IMR-90 (cell line): ENCODE measurements at regions not wholly inside any gene's neighbourhood (a gene's known extent, or its start where the extent isn't known, plus 50 kb on each side); places are given as distances from the start of the nearest gene placed in this dataset.

Experiments
- ATAC-seq: fragments of 200-7000 bp; cut with Tn5 transposase; 2 replicates; pipeline ENCODE4 v1.9.1; 2020; ENCODE audit warnings: low read depth, mild to moderate bottlenecking, moderate library complexity
- BruUV-seq: library from RNA; stranded (reverse); fragments of 400-500 nt; replicated peaks from 2 replicates; lab custom pipeline; 2021; lab: Mats Ljungman, UMichigan
- CTCF ChIA-PET: fragments of 300-600 bp; formaldehyde crosslinking; extraction: SDS; loops from one replicate; lab custom pipeline; 2021; ENCODE audit warnings: antibody characterized with exemption; lab: Yijun Ruan, JAX
- POLR2A ChIA-PET: fragments of 300-600 bp; sonication (Branson Sonifier 250); formaldehyde crosslinking; loops from one replicate; lab custom pipeline; 2022; ENCODE audit warnings: antibody characterized with exemption; ENCODE audit not compliant: unreplicated experiment; lab: Charles Lee
- DNase-seq: peaks from one replicate; pipeline ENCODE4 v3.0.0; 2013
- H2AFZ ChIP-seq: replicated peaks from 2 replicates; pipeline ENCODE3; 2013; ENCODE audit warnings: low read length, mild to moderate bottlenecking; ENCODE audit not compliant: poor library complexity
- H2AK5ac ChIP-seq: 2 replicates; pipeline ENCODE4 v1.6.1; 2013; ENCODE audit warnings: low read depth, low read length, inconsistent platforms
- H2AK9ac ChIP-seq: replicated peaks from 2 replicates; pipeline ENCODE3; 2013; ENCODE audit warnings: mild to moderate bottlenecking, low read depth, low read length, moderate library complexity; ENCODE audit not compliant: poor library complexity
- H2BK120ac ChIP-seq: 2 replicates; pipeline ENCODE4 v1.6.1; 2013; ENCODE audit warnings: low read depth, low read length, inconsistent platforms
- H2BK15ac ChIP-seq: 3 replicates; pipeline ENCODE4 v1.6.1; 2013; ENCODE audit warnings: low read depth, low read length, inconsistent platforms
- H2BK20ac ChIP-seq: 2 replicates; pipeline ENCODE4 v1.6.1; 2013; ENCODE audit warnings: low read depth, mild to moderate bottlenecking, inconsistent platforms, low read length, moderate library complexity
- H2BK5ac ChIP-seq: 2 replicates; pipeline ENCODE4 v1.6.1; 2013; ENCODE audit warnings: mild to moderate bottlenecking, low read depth, low read length, inconsistent platforms; ENCODE audit not compliant: poor library complexity, severe bottlenecking
- H3K14ac ChIP-seq: replicated peaks from 2 replicates; pipeline ENCODE4 v1.6.1; 2013; ENCODE audit warnings: low read depth, low read length, inconsistent platforms
- H3K18ac ChIP-seq: 2 replicates; pipeline ENCODE4 v1.6.1; 2013; ENCODE audit warnings: low read depth, low read length, control low read depth
- H3K23ac ChIP-seq: 2 replicates; pipeline ENCODE4 v1.6.1; 2013; ENCODE audit warnings: low read depth, low read length, inconsistent platforms
- H3K27ac ChIP-seq: 2 replicates; pipeline ENCODE4 v1.5.1; 2013; ENCODE audit warnings: mild to moderate bottlenecking, control low read depth, low read length; ENCODE audit not compliant: insufficient read depth
- H3K27me3 ChIP-seq: 2 replicates; pipeline ENCODE4 v1.6.1; 2013; ENCODE audit warnings: low read length; ENCODE audit not compliant: control insufficient read depth, insufficient read depth
- H3K36me3 ChIP-seq: 2 replicates; pipeline ENCODE4 v1.6.1; 2013; ENCODE audit warnings: low read length, mixed read lengths; ENCODE audit not compliant: control insufficient read depth, insufficient read depth
- H3K4ac ChIP-seq: 2 replicates; pipeline ENCODE4 v1.6.1; 2013; ENCODE audit warnings: low read depth, low read length, inconsistent platforms
- H3K4me1 ChIP-seq: 2 replicates; pipeline ENCODE4 v1.6.1; 2013; ENCODE audit warnings: low read length, mixed read lengths; ENCODE audit not compliant: control insufficient read depth, insufficient read depth
- H3K4me2 ChIP-seq: 2 replicates; pipeline ENCODE4 v1.6.1; 2013; ENCODE audit warnings: low read depth, mild to moderate bottlenecking, control low read depth, low read length, moderate library complexity
- H3K4me3 ChIP-seq: 2 replicates; pipeline ENCODE4 v1.5.1; 2013; ENCODE audit warnings: low read depth, mild to moderate bottlenecking, control low read depth, low read length, moderate library complexity; ENCODE audit not compliant: insufficient read depth
- H3K56ac ChIP-seq: 2 replicates; pipeline ENCODE4 v1.6.1; 2013; ENCODE audit warnings: low read length, inconsistent platforms; ENCODE audit not compliant: insufficient read depth; ENCODE audit errors: extremely low read depth
- H3K79me1 ChIP-seq, 2 experiments: 2 replicates each; pipeline ENCODE4 v1.6.1; 2013; ENCODE audit warnings: low read length in 2 of 2, inconsistent platforms in 1 of 2, low read depth in 1 of 2
- H3K9ac ChIP-seq: 2 replicates; pipeline ENCODE4 v1.6.1; 2013; ENCODE audit warnings: low read depth, low read length, control low read depth
- H3K9me1 ChIP-seq: 2 replicates; pipeline ENCODE4 v1.6.1; 2013; ENCODE audit warnings: low read length, inconsistent platforms; ENCODE audit not compliant: insufficient read depth
- H3K9me3 ChIP-seq: 2 replicates; pipeline ENCODE4 v1.6.1; 2013; ENCODE audit warnings: low read length; ENCODE audit not compliant: control insufficient read depth, insufficient read depth
- H4K20me1 ChIP-seq: 2 replicates; pipeline ENCODE4 v1.6.1; 2013; ENCODE audit warnings: low read length, inconsistent platforms; ENCODE audit not compliant: insufficient read depth
- H4K5ac ChIP-seq: 2 replicates; pipeline ENCODE4 v1.6.1; 2013; ENCODE audit warnings: mild to moderate bottlenecking, low read depth, low read length, control low read depth
- H4K8ac ChIP-seq, 2 experiments: 2 replicates each; pipeline ENCODE4 v1.6.1; 2013; ENCODE audit warnings: low read depth in 2 of 2, low read length in 2 of 2, control low read depth in 1 of 2, inconsistent platforms in 1 of 2
- H4K91ac ChIP-seq: 2 replicates; pipeline ENCODE4 v1.6.1; 2013; ENCODE audit warnings: low read depth, low read length, inconsistent platforms; ENCODE audit not compliant: insufficient read depth
- BHLHE40 ChIP-seq: fragments of 150-350 bp; IDR thresholded peaks from 2 replicates; pipeline ENCODE4 v1.6.1; 2016; ENCODE audit warnings: mild to moderate bottlenecking, low read depth, low read length
- CEBPB ChIP-seq: IDR thresholded peaks from 2 replicates; pipeline ENCODE4 v1.6.1; 2012; ENCODE audit warnings: low read depth, low read length, improper control_type of control experiment
- CHD1 ChIP-seq: IDR thresholded peaks from 2 replicates; pipeline ENCODE4 v1.6.1; 2012; ENCODE audit warnings: low read depth, low read length, improper control_type of control experiment
- ELK1 ChIP-seq: fragments of 150-350 bp; IDR thresholded peaks from 2 replicates; pipeline ENCODE4 v1.6.1; 2016; ENCODE audit warnings: low read depth, mild to moderate bottlenecking, low read length, moderate library complexity, borderline replicate concordance
- FOS ChIP-seq: fragments of 150-350 bp; IDR thresholded peaks from 2 replicates; pipeline ENCODE4 v1.6.1; 2016; ENCODE audit warnings: low read depth, low read length
- MAFK ChIP-seq: IDR thresholded peaks from 2 replicates; pipeline ENCODE4 v1.6.1; 2012; ENCODE audit warnings: low read depth, low read length, improper control_type of control experiment
- MAZ ChIP-seq: IDR thresholded peaks from 2 replicates; pipeline ENCODE4 v1.6.1; 2012; ENCODE audit warnings: low read depth, mild to moderate bottlenecking, low read length, improper control_type of control experiment, moderate library complexity, borderline replicate concordance
- MXI1 ChIP-seq: IDR thresholded peaks from 2 replicates; pipeline ENCODE4 v1.6.1; 2012; ENCODE audit warnings: low read depth, mild to moderate bottlenecking, low read length, moderate library complexity, borderline replicate concordance
- NFE2L2 ChIP-seq: fragments of 150-350 bp; IDR thresholded peaks from 2 replicates; pipeline ENCODE4 v1.6.1; 2016; ENCODE audit warnings: low read depth, mild to moderate bottlenecking, low read length
- POLR2A ChIP-seq: IDR thresholded peaks from 2 replicates; pipeline ENCODE4 v1.6.1; 2012; ENCODE audit warnings: mild to moderate bottlenecking, low read depth, low read length
- RAD21 ChIP-seq: IDR thresholded peaks from 2 replicates; pipeline ENCODE4 v1.6.1; 2012; ENCODE audit warnings: low read length, improper control_type of control experiment
- RCOR1 ChIP-seq: IDR thresholded peaks from 2 replicates; pipeline ENCODE4 v1.6.1; 2012; ENCODE audit warnings: mild to moderate bottlenecking, low read length, improper control_type of control experiment; ENCODE audit not compliant: insufficient replicate concordance
- RFX5 ChIP-seq: IDR thresholded peaks from 2 replicates; pipeline ENCODE4 v1.8.0; 2012; ENCODE audit warnings: low read depth, mild to moderate bottlenecking, low read length, moderate library complexity
- SMC3 ChIP-seq: fragments of 150-350 bp; IDR thresholded peaks from 2 replicates; pipeline ENCODE4 v1.6.1; 2016; ENCODE audit warnings: low read depth, mild to moderate bottlenecking, antibody characterized with exemption, low read length, moderate library complexity
- WGBS, 2 experiments: methylation state at CpG; one replicate each; pipeline versions ENCODE4 v1.1.5 to v1.1.7; 2013; ENCODE audit warnings: missing lambda C conversion rate in 2 of 2; ENCODE audit not compliant: insufficient read length in 1 of 2; ENCODE audit errors: extremely low coverage in 2 of 2; 5-methylcytosine and 5-hydroxymethylcytosine counted together
- dilution Hi-C: fragments of 300-500 bp; cut with HindIII; formaldehyde crosslinking; loops from one replicate; pipeline ENCODE4 v1.14.3; 2018; ENCODE audit warnings: low sequenced_read_pairs; ENCODE audit not compliant: unreplicated experiment
- in situ Hi-C: fragments of 300-500 bp; cut with MboI; formaldehyde crosslinking; loops from 3 replicates; pipeline ENCODE4 v1.14.3; 2019; ENCODE audit warnings: low sequenced_read_pairs, inconsistent platforms, mixed read lengths
- intact Hi-C: fragments of 100-400 bp; cut with micrococcal nuclease; formaldehyde crosslinking; loops from 2 replicates; pipeline ENCODE4 v1.10.0; 2022

GRCh38 chr17:77570565-77570898, 388.0 kb upstream of the TNRC6C start:
- H3K27me3 ChIP-seq, result peaks cover 53% of the 10 kb centered on the region

More at GRCh38 chr17:77570565-77570898, 388.0 kb upstream of the TNRC6C start:
- intact Hi-C loops (no loop called here), dilution Hi-C loops (no loop called here), in situ Hi-C loops (no loop called here)
- Histone ChIP-seq H3K9me1 (no peaks in the 10 kb centered on the region), H2AFZ (no peak overlapping the region), H3K14ac (no peak overlapping the region), H3K9me3 (no peaks in the 10 kb centered on the region), H2BK5ac (no peak overlapping the region), H2BK20ac (no peak overlapping the region), H4K5ac (no peak overlapping the region), H3K18ac (no peak overlapping the region), H3K4ac (no peak overlapping the region), H3K4me2 (no peak overlapping the region), H3K4me1 (no peaks in the 10 kb centered on the region), H3K79me1 (no peaks in the 10 kb centered on the region), H2BK15ac (no peak overlapping the region), H4K91ac (no peak overlapping the region), H3K23ac (no peak overlapping the region), H3K27ac (no peak overlapping the region), H4K20me1 (no peaks in the 10 kb centered on the region), H3K36me3 (no peaks in the 10 kb centered on the region), H3K4me3 (no peak overlapping the region), H3K56ac (no peak overlapping the region), H2AK5ac (no peak overlapping the region), H2BK120ac (no peak overlapping the region), H4K8ac (no peak overlapping the region), H2AK9ac (no peak overlapping the region), H3K9ac (no peak overlapping the region)
- TF ChIP-seq RFX5 (no peak), RCOR1 (no peak), BHLHE40 (no peak), MXI1 (no peak), NFE2L2 (no peak), MAFK (no peak), SMC3 (no peak), MAZ (no peak), FOS (no peak), CHD1 (no peak), POLR2A (no peak), RAD21 (no peak), CEBPB (no peak), ELK1 (no peak)
- ATAC-seq, result no peak
- 93% methylated on average over 2 of the region's 7 CpGs; no CpG with 5 or more reads in 1 of the 2 experiments for WGBS, 2 experiments
- no peak for DNase-seq
- ChIA-PET CTCF (no interaction called here), POLR2A (no interaction called here)
- BruUV-seq, result no TSS peak
